ENCODE measurements at regions not wholly inside any gene's neighbourhood (a gene's known extent, or its start where the extent isn't known, plus 50 kb on each side); places are given as distances from the start of the nearest gene placed in this dataset.
"Not testable (repeated sequence)": the region's sequence is repeated elsewhere in the genome, so short reads cannot be mapped to it uniquely, and the experiment has no call there.

- DNase-seq: not testable (repeated sequence)
Measured at GRCh38 chr3:69480986-69481385, 95.1 kb upstream of the FRMD4B start.

GRCh38 chr3:69474186-69474585, 88.3 kb upstream of the FRMD4B start:
- DNase-seq: no peak

- no peak for DNase-seq
Measured at GRCh38 chr3:69472093-69472492, 86.2 kb upstream of the FRMD4B start.

GRCh38 chr3:69463531-69463930, 77.6 kb upstream of the FRMD4B start:
- DNase-seq: no peak

GRCh38 chr3:69462826-69463100, 76.9 kb upstream of the FRMD4B start:
- DNase-seq: no peak

- DNase-seq: no peak
Measured at GRCh38 chr3:69462022-69462825, 76.3 kb upstream of the FRMD4B start.

- no peak for DNase-seq
Measured at GRCh38 chr3:69460034-69460433, 74.1 kb upstream of the FRMD4B start.

GRCh38 chr3:69458803-69459365, 73.0 kb upstream of the FRMD4B start:
- DNase-seq: no peak

- DNase-seq: no peak
Measured at GRCh38 chr3:69456631-69457030, 70.7 kb upstream of the FRMD4B start.

GRCh38 chr3:69454204-69454787, 68.4 kb upstream of the FRMD4B start:
- DNase-seq: no peak

GRCh38 chr3:69452295-69452694, 66.4 kb upstream of the FRMD4B start:
- DNase-seq: no peak

- DNase-seq: no peak
Measured at GRCh38 chr3:69451594-69451993, 65.7 kb upstream of the FRMD4B start.

- no peak for DNase-seq
Measured at GRCh38 chr3:69448877-69449276, 63.0 kb upstream of the FRMD4B start.

GRCh38 chr3:69446402-69447072, 60.6 kb upstream of the FRMD4B start:
- no peak for DNase-seq

- DNase-seq: no peak
Measured at GRCh38 chr3:69445498-69445897, 59.6 kb upstream of the FRMD4B start.

- no peak for DNase-seq
Measured at GRCh38 chr3:69445024-69445423, 59.1 kb upstream of the FRMD4B start.

GRCh38 chr3:69443457-69443920, 57.6 kb upstream of the FRMD4B start:
- no peak for DNase-seq

GRCh38 chr3:69442771-69443311, 57.0 kb upstream of the FRMD4B start:
- no peak for DNase-seq

GRCh38 chr3:69441732-69442131, 55.8 kb upstream of the FRMD4B start:
- no peak for DNase-seq

- no peak for DNase-seq
Measured at GRCh38 chr3:69441040-69441439, 55.2 kb upstream of the FRMD4B start.

- peak; percentile 5 for DNase-seq
Measured at GRCh38 chr3:69439643-69440270, 53.9 kb upstream of the FRMD4B start.

GRCh38 chr3:69438476-69438875, 52.6 kb upstream of the FRMD4B start:
- no peak for DNase-seq

Data from DMS 273 treated with DMSO at 0.1 percent for 48 hours (cell line).